ENCODE measurements at regions not wholly inside any gene's neighbourhood (a gene's known extent, or its start where the extent isn't known, plus 50 kb on each side); places are given as distances from the start of the nearest gene placed in this dataset.
"Not testable (repeated sequence)": the region's sequence is repeated elsewhere in the genome, so short reads cannot be mapped to it uniquely, and the experiment has no call there.

GRCh38 chr7:1352656-1353271 lies 106.5 kb downstream of the MICALL2 start:
- Mint-ChIP-seq H3K27me3 (peaks cover 5% of the 10 kb centered on the region), H3K4me1 (ENCODE audit: low read depth) (no peaks in the 10 kb centered on the region), H3K4me3 (no peak overlapping the region), H3K36me3 (no peaks in the 10 kb centered on the region), H3K9me3 (ENCODE audit: low read depth) (no peaks in the 10 kb centered on the region), H3K27ac (no peak overlapping the region)

GRCh38 chr7:1354661-1355567 lies 104.4 kb downstream of the MICALL2 start:
- H3K27me3 Mint-ChIP-seq: peaks cover 4% of the 10 kb centered on the region
- no peak overlapping the region for H3K27ac Mint-ChIP-seq
- no peaks in the 10 kb centered on the region for H3K36me3 Mint-ChIP-seq
- H3K4me1 Mint-ChIP-seq (ENCODE audit: low read depth): no peaks in the 10 kb centered on the region
- H3K9me3 Mint-ChIP-seq (ENCODE audit: low read depth): no peaks in the 10 kb centered on the region
- H3K4me3 Mint-ChIP-seq: no peak overlapping the region

GRCh38 chr7:1355568-1356340 lies 103.5 kb downstream of the MICALL2 start:
- Mint-ChIP-seq H3K9me3 (ENCODE audit: low read depth) (no peaks in the 10 kb centered on the region), H3K36me3 (no peaks in the 10 kb centered on the region), H3K4me3 (no peak overlapping the region), H3K27me3 (peaks cover 4% of the 10 kb centered on the region), H3K4me1 (ENCODE audit: low read depth) (no peaks in the 10 kb centered on the region), H3K27ac (no peak overlapping the region)

GRCh38 chr7:1356853-1357252 lies 102.4 kb downstream of the MICALL2 start:
- not testable (repeated sequence) for H3K9me3 Mint-ChIP-seq (ENCODE audit: low read depth); H3K27me3 Mint-ChIP-seq; H3K27ac Mint-ChIP-seq

GRCh38 chr7:1357260-1357600 lies 102.0 kb downstream of the MICALL2 start:
- not testable (repeated sequence) for H3K36me3 Mint-ChIP-seq; H3K27me3 Mint-ChIP-seq; H3K9me3 Mint-ChIP-seq (ENCODE audit: low read depth); H3K4me3 Mint-ChIP-seq; H3K27ac Mint-ChIP-seq; H3K4me1 Mint-ChIP-seq (ENCODE audit: low read depth)

More at GRCh38 chr7:1356853-1357252, 102.4 kb downstream of the MICALL2 start:
- not testable (repeated sequence) for H3K4me3 Mint-ChIP-seq; H3K4me1 Mint-ChIP-seq (ENCODE audit: low read depth); H3K36me3 Mint-ChIP-seq

GRCh38 chr7:1357601-1358271 lies 101.5 kb downstream of the MICALL2 start:
- no peaks in the 10 kb centered on the region for H3K9me3 Mint-ChIP-seq (ENCODE audit: low read depth)
- no peaks in the 10 kb centered on the region for H3K4me1 Mint-ChIP-seq (ENCODE audit: low read depth)
- no peak overlapping the region for H3K4me3 Mint-ChIP-seq
- H3K27me3 Mint-ChIP-seq: peaks cover 4% of the 10 kb centered on the region
- H3K27ac Mint-ChIP-seq: no peak overlapping the region
- no peaks in the 10 kb centered on the region for H3K36me3 Mint-ChIP-seq

GRCh38 chr7:1358376-1359050 lies 100.8 kb downstream of the MICALL2 start:
- Mint-ChIP-seq H3K4me1 (ENCODE audit: low read depth) (no peaks in the 10 kb centered on the region), H3K9me3 (ENCODE audit: low read depth) (no peaks in the 10 kb centered on the region), H3K36me3 (no peaks in the 10 kb centered on the region), H3K27ac (no peak overlapping the region), H3K4me3 (no peak overlapping the region), H3K27me3 (peaks cover 4% of the 10 kb centered on the region)

- Mint-ChIP-seq H3K4me1 (ENCODE audit: low read depth) (no peaks in the 10 kb centered on the region), H3K36me3 (no peaks in the 10 kb centered on the region), H3K9me3 (ENCODE audit: low read depth) (no peaks in the 10 kb centered on the region)
Measured at GRCh38 chr7:1359051-1359400, 100.2 kb downstream of the MICALL2 start.

GRCh38 chr7:1359681-1360485 lies 99.4 kb downstream of the MICALL2 start:
- no peaks in the 10 kb centered on the region for H3K9me3 Mint-ChIP-seq (ENCODE audit: low read depth)
- H3K4me1 Mint-ChIP-seq (ENCODE audit: low read depth): no peaks in the 10 kb centered on the region
- no peaks in the 10 kb centered on the region for H3K36me3 Mint-ChIP-seq
- H3K27ac Mint-ChIP-seq: no peak overlapping the region
- peaks cover 4% of the 10 kb centered on the region for H3K27me3 Mint-ChIP-seq
- H3K4me3 Mint-ChIP-seq: no peak overlapping the region

More at GRCh38 chr7:1359051-1359400, 100.2 kb downstream of the MICALL2 start:
- Mint-ChIP-seq H3K4me3 (no peak overlapping the region), H3K27ac (no peak overlapping the region), H3K27me3 (peaks cover 4% of the 10 kb centered on the region)

GRCh38 chr7:1360521-1360971 lies 98.7 kb downstream of the MICALL2 start:
- peaks cover 6% of the 10 kb centered on the region for H3K27me3 Mint-ChIP-seq
- no peak overlapping the region for H3K27ac Mint-ChIP-seq
- no peaks in the 10 kb centered on the region for H3K4me1 Mint-ChIP-seq (ENCODE audit: low read depth)
- no peaks in the 10 kb centered on the region for H3K9me3 Mint-ChIP-seq (ENCODE audit: low read depth)
- H3K4me3 Mint-ChIP-seq: no peak overlapping the region
- no peaks in the 10 kb centered on the region for H3K36me3 Mint-ChIP-seq

GRCh38 chr7:1361016-1361755 lies 98.1 kb downstream of the MICALL2 start:
- H3K36me3 Mint-ChIP-seq: no peaks in the 10 kb centered on the region
- peaks cover 9% of the 10 kb centered on the region for H3K27me3 Mint-ChIP-seq
- H3K9me3 Mint-ChIP-seq (ENCODE audit: low read depth): no peaks in the 10 kb centered on the region
- H3K27ac Mint-ChIP-seq: no peak overlapping the region
- H3K4me1 Mint-ChIP-seq (ENCODE audit: low read depth): no peaks in the 10 kb centered on the region
- H3K4me3 Mint-ChIP-seq: no peak overlapping the region

GRCh38 chr7:1361756-1362125 lies 97.5 kb downstream of the MICALL2 start:
- H3K9me3 Mint-ChIP-seq (ENCODE audit: low read depth): no peaks in the 10 kb centered on the region
- H3K36me3 Mint-ChIP-seq: no peaks in the 10 kb centered on the region
- H3K4me1 Mint-ChIP-seq (ENCODE audit: low read depth): no peaks in the 10 kb centered on the region
- H3K4me3 Mint-ChIP-seq: no peak overlapping the region
- no peak overlapping the region for H3K27ac Mint-ChIP-seq
- H3K27me3 Mint-ChIP-seq: peaks cover 10% of the 10 kb centered on the region

GRCh38 chr7:1362301-1362700 lies 97.0 kb downstream of the MICALL2 start:
- Mint-ChIP-seq H3K36me3 (no peaks in the 10 kb centered on the region), H3K4me3 (no peak overlapping the region), H3K27me3 (peaks cover 11% of the 10 kb centered on the region), H3K4me1 (ENCODE audit: low read depth) (no peaks in the 10 kb centered on the region), H3K27ac (no peak overlapping the region), H3K9me3 (ENCODE audit: low read depth) (no peaks in the 10 kb centered on the region)

Data from activated naive CD8-positive, alpha-beta T cell (primary cell).